GM13977 (cell line): ENCODE measurements at regions not wholly inside any gene's neighbourhood (a gene's known extent, or its start where the extent isn't known, plus 50 kb on each side); places are given as distances from the start of the nearest gene placed in this dataset.
A peak's percentile ranks its signal among the peaks of the same experiment; 100 is the strongest.
"Not testable (repeated sequence)": the region's sequence is repeated elsewhere in the genome, so short reads cannot be mapped to it uniquely, and the experiment has no call there.

Source experiments
- DNase-seq: peaks from one replicate; pipeline ENCODE4 v3.0.0; 2012; ENCODE audit warnings: low spot score
- in situ Hi-C: fragments of 300-500 bp; cut with MboI; formaldehyde crosslinking; loops from one replicate; pipeline ENCODE4 v1.12.0; 2022; ENCODE audit warnings: low sequenced_read_pairs, low pct_unique_long_range_greater_than_20kb, mixed read lengths, inconsistent platforms; ENCODE audit not compliant: unreplicated experiment
- TF ChIP-seq, protein P1 (sequence below): IDR thresholded peaks from 2 replicates; pipeline ENCODE4 v1.5.1; 2012; ENCODE audit warnings: mild to moderate bottlenecking, control low read depth; ENCODE audit not compliant: insufficient read depth; ENCODE audit errors: extremely low read depth, missing control alignments

DNA sequence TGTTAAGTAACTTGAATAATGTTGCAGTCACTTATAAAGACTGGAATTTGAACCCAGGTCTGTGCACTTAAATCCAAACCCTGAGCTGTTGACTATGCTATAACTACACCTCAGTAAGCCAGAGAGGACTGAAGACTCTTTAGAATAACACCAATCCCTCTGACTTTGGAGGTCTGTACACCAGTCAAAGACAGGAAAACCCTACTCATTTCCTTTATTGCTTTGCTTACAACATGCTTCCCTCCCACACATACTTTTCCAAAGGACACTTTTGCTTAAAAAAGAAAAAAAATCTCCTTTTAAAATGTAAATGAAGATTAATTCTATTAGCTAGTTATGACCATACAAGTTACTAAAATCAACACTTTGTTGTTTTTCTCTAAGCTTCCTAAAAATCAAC, 184.7 kb upstream of the KCTD7 start:
- TF ChIP-seq, protein P1, sequence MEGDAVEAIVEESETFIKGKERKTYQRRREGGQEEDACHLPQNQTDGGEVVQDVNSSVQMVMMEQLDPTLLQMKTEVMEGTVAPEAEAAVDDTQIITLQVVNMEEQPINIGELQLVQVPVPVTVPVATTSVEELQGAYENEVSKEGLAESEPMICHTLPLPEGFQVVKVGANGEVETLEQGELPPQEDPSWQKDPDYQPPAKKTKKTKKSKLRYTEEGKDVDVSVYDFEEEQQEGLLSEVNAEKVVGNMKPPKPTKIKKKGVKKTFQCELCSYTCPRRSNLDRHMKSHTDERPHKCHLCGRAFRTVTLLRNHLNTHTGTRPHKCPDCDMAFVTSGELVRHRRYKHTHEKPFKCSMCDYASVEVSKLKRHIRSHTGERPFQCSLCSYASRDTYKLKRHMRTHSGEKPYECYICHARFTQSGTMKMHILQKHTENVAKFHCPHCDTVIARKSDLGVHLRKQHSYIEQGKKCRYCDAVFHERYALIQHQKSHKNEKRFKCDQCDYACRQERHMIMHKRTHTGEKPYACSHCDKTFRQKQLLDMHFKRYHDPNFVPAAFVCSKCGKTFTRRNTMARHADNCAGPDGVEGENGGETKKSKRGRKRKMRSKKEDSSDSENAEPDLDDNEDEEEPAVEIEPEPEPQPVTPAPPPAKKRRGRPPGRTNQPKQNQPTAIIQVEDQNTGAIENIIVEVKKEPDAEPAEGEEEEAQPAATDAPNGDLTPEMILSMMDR = no peak
- DNase-seq = no peak
- in situ Hi-C loops = no loop called here

DNA sequence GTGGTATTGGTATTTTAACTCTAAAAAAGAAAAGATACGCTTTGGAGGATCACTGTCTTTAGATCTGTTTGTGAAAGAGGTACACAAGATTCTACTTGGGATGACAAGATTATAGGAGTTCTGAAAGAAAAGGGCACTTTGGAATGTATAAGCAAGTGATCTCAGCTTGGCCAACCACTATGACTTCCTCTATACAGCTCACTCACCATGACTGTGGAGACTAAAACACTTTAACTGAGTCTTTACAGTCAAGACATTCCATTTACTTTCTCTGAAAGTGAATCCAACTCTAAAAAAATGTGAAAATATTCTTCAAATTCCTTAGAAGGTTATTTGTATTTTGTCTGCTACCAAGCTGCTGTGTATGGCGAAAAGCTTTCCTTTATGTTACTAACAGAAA, 181.7 kb upstream of the KCTD7 start:
- DNase-seq, in situ Hi-C loops: not testable (repeated sequence)

DNA sequence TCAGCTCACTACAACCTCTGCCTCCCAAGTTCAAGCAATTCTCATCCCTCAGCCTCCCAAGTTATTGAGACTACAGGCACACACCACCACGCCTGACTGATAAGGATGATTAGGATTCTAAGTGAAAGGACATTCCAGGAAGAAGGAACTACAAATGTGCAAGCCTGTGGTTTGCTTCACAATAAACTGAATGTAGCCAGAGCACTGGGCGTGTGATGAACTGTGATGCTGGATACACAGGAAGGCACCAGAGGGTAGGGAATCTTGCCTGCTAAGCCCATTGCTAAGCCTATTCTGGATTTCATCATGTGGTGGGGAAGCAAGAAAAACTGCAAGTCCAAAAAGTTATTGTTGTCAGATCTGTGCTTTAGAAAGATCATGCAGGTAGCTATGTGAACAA, 177.9 kb upstream of the KCTD7 start:
- in situ Hi-C loops = not testable (repeated sequence)

DNA sequence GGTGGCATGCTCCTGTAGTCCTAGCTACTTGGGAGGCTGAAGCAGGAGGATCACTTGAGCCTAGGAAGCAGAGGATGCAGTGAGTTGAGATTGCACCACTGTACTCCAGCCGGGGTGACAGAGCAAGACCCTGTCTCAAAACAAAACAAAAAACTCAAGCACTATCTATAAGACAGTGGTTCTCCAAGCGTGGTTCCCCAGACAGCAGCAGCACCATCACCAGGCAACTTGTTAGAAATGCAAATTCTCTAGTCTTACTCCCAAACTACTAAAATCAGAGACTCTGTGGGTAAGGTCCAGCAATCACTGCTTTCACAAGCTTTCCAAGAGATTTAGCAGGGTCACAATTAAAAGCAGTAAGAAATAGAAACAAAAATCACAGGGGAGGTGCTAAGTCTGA, 177.0 kb upstream of the KCTD7 start:
- in situ Hi-C loops, DNase-seq: not testable (repeated sequence)
- TF ChIP-seq, protein P1 = peak; percentile 23

More for the DNA sequence above, 177.9 kb upstream of the KCTD7 start:
- not testable (repeated sequence) for DNase-seq

DNA sequence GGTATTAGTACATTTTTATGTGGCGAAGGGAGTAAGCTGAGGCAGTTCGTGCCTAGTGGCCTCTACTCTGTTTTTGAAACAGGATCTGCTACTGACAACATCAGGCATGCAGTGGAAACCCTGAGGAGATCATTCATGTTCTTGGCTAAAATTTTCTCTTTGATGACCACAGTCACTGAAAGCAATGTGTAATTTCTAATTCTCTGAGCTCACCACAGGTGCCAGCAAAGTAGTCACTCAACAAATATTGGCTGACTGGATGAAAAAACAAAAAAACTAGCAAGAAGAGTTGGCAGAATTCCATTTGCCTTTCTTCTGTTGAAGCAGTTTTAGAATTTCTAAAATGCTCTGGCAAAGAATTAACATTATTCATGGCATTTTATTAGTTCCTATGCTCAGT, 176.5 kb upstream of the KCTD7 start:
- DNase-seq = no peak
- TF ChIP-seq, protein P1 = no peak
- in situ Hi-C loops = no loop called here

DNA sequence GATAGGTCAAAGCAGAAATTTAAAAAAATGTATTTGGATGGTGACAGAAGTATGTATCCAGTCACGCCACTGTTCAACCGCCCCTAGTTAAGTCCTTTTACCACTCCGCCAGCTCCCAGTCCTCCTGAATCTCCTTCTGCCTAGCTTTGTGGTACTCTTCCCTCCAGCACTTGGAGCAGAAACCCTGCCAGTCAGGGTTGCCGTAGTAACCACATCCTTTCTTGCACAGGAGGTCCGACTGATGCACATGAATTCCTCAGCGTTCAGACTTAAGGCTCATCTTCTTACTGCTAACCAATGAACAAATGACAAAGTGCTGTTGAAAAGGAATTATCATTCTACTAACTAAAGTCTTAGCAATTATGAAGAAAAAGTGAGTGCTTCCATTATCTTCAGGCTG, 175.3 kb upstream of the KCTD7 start:
- TF ChIP-seq, protein P1 = no peak
- in situ Hi-C loops = no loop called here
- DNase-seq = no peak

DNA sequence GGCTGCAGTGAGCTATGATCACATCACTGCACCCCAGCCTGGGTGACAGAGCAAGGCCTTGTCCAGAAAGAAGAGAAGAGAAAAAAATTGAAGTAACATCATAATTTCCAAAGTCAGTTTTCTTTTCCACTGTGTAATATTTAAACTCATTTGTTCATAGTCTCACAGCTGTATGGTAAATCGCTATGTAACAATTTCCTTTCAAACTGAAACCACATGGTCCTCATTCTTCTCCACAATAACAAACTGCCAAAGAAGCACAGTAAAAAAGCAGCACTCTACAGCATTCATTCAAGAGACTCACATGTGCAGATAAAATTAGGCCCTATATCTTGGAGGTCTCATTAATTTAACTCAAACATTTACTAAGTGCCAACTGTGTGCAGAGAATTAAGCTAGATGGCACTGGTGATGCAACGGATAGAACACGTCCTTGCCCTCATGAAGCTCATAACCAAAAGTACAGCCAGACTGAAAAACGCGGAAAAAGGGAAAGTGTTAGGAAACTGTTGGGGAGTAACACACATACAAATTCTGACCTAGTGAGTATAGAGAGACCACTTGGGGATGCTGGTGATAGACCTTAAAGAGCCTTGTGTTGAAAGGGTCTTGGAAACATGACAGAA, 174.0 kb upstream of the KCTD7 start:
- no peak for DNase-seq
- in situ Hi-C loops = no loop called here
- TF ChIP-seq, protein P1 = no peak

DNA sequence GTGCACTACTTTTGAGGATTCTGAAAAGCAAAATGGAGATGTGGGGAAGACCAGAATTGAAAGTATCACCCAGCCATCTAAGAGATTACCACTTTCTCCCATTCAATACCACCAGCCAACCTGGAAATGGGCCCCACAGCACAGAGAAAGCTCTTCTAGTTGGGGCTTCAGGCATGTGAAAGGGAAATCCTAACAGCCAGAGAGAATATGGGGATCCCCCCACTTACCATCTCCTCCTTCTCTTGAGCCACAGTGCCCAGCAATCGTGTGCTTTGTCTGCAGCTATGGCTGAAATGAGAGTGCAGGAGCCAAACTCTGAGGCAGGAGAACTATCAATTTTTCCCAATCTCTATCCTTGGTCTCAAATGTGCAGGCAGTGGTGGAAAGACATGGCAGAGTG, 173.2 kb upstream of the KCTD7 start:
- DNase-seq, in situ Hi-C loops: not testable (repeated sequence)

DNA sequence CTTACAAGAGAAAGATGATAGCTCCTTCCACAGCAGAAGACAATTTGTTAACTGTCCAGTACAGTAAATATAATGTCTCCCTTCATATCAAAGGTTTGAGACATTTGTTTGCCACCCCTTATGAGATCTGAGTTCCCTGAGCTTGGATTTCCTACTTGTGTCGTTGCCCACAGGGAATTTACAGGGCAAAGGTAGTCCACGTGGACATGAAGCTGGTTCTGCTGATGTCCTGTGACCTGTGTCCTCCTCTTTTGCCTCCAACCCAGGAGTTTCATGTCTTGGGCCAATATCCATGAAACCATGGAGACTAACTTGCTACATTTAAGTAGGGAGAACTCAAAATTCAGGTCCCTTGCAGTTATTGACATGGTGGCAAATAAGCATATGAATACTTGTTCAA, 172.2 kb upstream of the KCTD7 start:
- DNase-seq, in situ Hi-C loops: not testable (repeated sequence)

DNA sequence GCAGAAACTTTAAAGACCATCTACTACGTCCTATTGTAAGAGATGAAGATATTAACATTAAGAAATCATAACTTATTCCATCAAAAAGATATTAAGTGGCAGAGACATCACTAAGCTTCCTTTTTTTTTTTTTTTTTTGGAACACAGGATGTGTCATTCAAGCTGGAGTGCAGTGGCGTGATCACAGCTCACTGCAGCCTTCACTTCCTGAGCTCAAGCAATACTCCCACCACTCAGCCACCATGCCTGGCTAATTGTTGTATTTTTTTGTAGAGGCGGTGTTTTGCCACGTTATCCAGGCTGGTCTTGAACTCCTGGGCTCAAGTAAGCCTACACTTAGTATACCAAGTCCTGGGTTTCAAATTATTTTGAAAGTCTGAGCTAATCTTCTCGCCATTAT, 169.7 kb upstream of the KCTD7 start:
- DNase-seq, in situ Hi-C loops: not testable (repeated sequence)

DNA sequence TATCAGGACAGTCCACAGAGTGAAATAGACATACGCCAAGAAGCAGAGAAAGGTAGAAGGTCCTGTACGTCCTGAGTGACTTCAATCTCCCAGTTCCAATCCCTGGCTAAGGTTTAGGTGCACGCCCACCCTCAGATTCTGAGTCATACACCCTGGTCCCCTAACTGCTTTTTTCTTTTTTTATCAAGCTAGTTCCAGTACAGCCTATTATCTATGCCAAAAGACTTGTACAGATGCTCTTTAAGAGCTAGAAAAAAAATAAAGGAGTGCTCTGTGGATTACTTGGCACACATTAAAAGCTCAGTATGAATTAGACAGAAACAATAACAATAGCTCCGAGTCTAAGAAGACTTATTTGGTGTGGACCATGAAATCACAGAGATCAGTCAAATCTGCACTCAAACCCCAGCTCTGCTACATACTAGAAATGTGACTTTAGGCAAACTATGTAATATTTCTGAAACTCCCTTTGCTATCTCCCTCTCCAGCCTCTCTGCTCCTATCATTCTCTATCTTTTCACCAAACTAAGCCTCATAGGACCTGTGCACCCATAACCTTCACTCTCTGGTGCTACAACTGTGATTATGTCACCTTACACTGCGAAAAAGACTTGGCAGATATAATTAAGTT, 168.8 kb upstream of the KCTD7 start:
- in situ Hi-C loops, DNase-seq: not testable (repeated sequence)
